Prostate gland (tissue), 2 donors: ENCODE measurements at regions not wholly inside any gene's neighbourhood (a gene's known extent, or its start where the extent isn't known, plus 50 kb on each side); places are given as distances from the start of the nearest gene placed in this dataset.

Experiments
- CTCF ChIP-seq, 4 experiments: fragments of 200-600 bp in 2 of 4; fragments of 450-650 bp in 2 of 4; sonication (generic) in 2 of 4; IDR thresholded peaks; 1 replicate in 3 of 4; 2 replicates in 1 of 4; pipeline ENCODE4 v1.5.1; 2016 to 2019; ENCODE audit warnings: antibody characterized with exemption in 4 of 4, mild to moderate bottlenecking in 2 of 4, moderate library complexity in 2 of 4
- POLR2A ChIP-seq: fragments of 450-650 bp; IDR thresholded peaks from one replicate; pipeline ENCODE4 v1.6.1; 2016; ENCODE audit warnings: antibody characterized with exemption, mild to moderate bottlenecking
- POLR2AphosphoS5 ChIP-seq: sonication (generic); formaldehyde crosslinking; IDR thresholded peaks from one replicate; pipeline ENCODE4 v1.6.1; 2017; ENCODE audit warnings: antibody characterized with exemption

GRCh38 chr11:80687941-80688340 lies 1247.1 kb upstream of the TENM4 start:
- TF ChIP-seq POLR2A: no peak
- TF ChIP-seq CTCF (IDR thresholded peaks at IDR 0.05): no peak
- TF ChIP-seq POLR2AphosphoS5: no peak
